ENCODE measurements at regions not wholly inside any gene's neighbourhood (a gene's known extent, or its start where the extent isn't known, plus 50 kb on each side); places are given as distances from the start of the nearest gene placed in this dataset.

DNA sequence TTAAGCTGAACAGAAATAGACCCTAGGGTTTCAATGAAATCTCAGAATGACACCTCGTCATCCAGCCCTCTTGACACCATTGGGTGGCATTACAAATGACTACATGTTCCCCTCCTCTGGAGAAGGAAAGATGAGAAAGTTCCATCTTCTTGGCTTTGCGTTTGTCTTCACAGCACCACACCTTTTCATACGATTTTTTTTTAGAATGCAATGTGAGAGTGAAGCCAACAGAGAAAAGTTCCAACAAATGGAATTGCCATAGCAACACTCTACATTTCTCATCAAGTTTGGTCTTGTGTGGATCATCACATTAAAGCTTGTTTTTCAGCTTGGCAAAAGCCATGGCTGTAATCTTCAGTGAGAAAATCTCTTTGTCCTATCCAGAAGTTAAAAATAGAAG is 183.4 kb upstream of the SNX7 start:
- no peak for DNase-seq

DNA sequence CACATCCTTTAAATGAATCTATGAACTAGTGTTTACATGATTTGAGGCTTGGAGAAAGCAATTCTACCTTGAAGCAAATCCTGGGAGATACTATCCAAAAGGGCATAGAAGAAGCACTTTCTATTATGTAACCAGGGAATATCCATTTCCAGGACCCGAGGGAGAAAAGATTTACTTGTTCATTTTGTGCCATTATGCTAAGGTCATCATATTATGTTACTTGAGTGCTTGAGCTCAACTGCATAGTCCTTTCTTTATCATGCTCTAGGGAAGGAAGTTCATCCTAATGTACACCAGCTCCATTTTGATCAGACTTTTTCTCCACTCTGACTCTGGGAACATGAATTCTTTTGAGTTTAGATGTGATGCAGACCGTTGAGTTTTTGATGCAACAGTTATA is 188.6 kb upstream of the SNX7 start:
- DNase-seq: no peak

DNA sequence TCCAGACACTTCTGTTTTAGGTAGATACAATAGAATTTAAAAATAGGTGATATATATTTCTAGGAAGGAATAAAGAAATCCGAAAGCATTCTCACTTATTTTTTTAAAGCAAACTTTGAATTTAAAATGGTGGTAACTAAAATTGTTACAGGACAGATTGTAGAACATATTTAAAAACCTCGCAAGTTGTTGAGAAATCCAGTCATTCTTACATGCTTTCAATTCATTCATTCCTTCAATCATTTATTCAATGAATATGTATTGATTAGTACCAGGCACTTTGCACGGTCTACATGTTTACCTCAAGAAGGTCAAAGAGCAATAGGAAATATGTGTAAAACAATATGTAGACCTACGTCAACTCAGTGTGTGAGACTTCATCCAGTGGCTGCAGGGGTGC is 189.9 kb upstream of the SNX7 start:
- DNase-seq: no peak

DNA sequence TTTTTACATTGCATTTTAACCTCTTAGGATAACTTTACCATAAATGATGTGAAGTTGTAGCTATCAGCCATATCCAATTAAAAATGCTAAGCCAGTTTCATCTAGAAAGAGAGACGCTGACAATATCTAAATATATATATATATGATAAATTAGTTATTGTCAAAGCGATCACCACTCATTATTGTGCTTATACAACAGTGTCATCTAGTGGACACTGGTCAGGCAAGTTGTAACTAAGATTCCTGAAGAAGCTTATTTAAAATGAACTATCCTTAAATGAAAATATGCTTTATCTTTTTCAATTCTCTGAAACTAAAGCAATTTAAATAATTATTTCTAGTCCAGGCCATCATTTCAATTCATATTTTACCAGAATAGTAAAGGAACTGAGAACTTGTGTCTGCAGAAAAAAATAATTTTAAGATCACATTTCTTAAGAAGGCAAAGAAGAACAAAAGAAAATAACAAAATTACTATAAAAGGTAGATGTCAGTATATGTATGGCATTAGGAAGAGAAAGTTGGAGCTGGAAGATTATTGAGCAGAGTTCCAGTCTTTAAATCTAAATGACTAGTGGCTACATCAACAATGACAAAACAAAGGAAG is 193.3 kb upstream of the SNX7 start:
- DNase-seq: no peak

DNA sequence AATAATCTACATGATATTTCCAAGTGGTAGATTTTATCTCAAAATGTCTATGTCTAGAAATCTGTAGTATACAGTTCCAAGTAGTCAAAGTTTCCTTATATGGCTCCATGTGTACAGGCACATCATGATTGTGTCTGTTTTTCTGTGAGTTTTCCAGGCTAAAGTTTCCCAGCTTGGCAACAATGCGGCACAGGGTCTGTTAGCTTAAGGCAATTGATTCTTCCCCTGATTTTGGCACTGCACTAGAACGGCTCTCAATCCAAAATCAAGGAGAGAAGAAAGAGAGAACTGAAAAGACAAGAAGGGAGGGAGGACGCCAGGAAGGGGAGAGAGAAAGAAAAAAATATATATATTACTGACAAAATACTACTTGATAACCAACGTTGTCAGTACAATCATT is 193.9 kb upstream of the SNX7 start:
- DNase-seq: no peak

DNA sequence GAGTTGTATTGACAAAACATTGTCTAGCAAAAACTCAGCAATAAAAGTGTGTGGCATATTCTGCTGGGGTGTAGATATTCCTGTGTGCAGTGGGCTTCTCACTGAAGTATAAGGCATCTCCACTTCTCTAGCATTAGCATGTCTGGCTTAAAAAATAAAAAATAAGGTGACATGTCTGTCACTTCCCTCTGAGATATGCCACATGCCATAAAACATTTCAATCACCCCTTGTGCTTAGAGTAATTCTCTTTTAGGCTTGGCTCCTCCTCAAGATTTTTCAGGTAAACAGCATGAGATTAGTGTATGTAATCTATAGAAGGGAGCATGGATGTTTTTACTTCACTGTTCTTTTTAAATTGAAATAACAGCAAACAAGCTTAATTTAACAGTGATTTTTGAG is 194.4 kb upstream of the SNX7 start:
- no peak for DNase-seq

DNA sequence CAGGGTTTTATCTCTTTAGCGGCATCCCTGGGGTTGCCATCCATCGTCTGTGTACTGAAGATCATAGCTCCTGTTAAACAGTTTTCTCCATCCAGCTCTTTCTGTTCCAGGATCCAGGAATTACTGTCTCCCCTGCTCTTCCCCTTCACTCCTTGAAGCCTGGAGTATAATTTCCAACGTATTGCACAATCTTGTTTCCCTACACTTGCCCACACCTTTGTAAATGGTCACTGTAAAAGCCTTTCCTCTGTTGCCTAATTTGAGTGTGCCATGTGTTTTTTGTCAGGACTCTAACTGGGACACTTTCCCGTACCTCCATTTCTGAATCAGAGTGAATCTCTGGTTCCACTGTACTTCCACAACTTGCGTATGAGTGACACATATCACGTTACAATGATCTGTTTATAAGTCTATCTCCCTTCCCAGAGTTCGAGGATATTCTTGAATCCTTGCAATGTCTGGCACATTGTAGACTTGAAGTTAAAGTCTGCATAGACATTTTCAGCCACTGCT is 199.6 kb upstream of the SNX7 start:
- no peak for DNase-seq

DNA sequence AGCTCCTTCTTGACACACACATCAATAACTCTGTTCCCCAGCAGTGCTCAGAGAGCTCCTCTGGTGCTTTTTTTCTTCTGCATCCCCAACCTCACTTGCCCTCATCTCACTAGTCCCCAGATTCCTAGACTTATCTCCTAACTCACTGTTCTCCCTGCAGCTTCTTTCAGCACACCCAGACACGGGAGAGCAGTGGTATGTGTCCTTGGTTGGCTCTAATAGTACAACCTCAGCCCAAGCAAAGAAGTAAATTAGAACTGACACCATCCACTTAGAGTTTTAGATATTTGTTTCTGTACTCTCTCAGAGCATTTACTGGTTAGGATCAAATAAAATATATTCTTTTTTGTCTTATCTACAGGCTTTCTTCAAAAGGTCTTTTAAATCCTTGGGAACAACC is 201.4 kb upstream of the SNX7 start:
- no peak for DNase-seq

DNA sequence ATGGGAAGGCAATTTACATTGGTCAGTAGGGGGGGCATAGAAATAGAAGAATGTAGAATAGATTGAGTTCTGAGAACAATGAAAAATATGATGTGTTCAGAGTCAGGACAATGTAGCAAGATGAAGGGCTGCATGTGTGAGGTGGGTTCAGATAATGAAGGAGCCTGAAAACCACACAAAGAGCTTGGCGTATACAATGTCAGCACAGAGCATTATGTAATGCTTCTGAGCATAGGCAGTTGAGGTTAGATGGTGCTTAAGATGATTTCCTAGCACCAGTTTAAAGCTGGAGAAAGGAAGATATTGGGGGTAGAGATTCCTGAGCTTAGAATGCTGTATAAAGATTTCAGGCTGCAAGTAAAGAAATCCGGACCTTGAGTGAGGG is 202.0 kb upstream of the SNX7 start:
- no peak for DNase-seq

DNA sequence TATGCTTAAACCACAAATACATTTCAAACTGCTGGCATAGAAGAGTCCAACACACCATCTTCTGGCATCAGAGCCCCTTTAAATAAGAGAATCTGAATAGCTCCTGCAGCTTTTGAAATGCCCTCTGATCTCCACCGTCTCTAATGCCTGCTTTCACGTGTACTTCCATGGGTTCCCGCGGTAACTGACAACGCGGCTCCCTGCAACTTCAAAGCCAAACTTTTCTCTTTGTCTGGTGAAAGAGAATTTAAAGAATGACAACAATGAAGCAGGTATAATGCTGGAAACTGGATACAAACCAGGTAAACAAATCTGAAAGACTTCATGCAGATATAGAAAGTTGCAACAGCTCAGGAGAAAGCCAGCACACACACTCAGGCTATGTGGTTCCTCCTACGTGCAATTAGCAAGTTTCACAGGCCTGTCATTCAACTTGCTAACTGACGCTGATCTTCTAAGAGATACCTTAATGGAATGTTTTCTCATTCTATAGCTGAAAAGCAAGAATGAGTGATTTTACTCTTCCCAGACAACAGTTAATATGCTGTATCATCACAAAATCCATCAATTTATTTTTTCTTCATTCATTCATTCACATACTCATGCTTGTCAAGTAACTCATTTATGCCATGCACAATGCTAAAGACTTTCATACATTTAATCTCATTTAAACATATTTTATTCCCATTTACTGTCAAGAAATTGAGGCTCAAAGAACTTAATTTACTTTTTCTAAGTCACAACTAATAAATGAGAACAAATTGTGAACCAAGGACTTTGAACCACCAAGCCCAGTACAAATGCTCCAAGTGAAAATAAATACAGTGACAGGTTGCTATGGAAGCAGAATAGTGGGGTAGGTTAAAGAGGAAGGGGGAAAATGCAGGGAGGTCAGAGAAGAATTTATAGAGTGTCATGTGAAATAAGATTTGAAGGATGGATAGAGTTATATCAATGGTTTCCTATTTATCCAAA is 202.7 kb upstream of the SNX7 start:
- no peak for DNase-seq

DNA sequence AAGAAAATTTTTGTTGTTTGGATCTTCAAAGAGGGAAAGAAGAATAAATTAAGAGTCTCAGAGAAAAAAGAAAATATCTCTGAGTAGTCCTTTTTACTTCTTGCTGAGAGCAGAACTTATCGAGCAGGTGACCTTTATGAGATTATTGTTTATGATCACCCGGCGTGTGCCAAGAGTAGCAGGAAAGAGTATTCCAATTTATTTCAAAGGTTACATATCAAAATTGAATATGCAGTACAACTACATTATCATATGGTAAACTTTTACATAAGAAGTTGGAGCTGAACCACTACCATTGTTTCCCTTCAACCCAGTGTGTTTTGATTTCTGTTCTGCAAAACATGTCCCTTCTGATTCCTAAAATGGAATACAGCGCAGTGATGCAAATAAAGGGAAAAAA is 204.3 kb upstream of the SNX7 start:
- DNase-seq: no peak

DNA sequence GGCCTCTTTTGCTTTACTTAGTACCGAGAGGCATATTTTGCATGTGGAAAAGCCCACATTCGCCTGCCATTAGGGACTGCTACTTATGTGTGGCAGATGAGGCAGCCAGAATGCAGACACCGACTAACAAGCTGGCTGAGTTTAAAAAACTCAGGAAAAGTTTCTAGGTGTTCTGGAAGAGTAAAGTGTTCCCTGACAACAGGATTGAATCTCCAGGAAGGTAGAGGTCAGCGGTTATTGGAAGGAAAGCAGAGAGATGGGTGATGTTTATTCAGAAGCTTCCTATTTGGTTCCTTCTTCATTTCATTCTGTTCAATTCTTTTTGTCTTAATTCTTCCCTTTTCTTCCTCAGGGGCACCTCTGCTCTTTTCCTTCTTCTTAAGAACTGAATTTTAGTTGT is 206.9 kb upstream of the SNX7 start:
- DNase-seq: no peak

DNA sequence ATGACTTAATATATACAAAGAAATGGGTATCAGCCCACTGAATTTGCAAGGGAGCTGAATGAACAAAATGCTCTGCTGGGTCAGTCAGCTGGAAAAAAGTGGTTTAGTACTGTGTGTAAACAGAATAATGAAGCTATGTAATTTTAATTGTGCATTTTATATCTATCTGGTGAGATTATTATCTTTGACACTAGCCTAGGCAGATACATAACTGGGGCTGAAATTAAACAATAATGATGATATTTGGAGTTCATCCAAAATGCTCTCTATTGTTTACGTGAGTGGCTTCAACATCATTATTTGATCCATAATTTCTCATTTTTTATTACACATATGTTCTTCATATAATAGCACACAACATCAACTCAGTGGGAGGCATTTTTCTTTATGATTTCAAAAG is 208.5 kb upstream of the SNX7 start:
- DNase-seq: no peak

DNA sequence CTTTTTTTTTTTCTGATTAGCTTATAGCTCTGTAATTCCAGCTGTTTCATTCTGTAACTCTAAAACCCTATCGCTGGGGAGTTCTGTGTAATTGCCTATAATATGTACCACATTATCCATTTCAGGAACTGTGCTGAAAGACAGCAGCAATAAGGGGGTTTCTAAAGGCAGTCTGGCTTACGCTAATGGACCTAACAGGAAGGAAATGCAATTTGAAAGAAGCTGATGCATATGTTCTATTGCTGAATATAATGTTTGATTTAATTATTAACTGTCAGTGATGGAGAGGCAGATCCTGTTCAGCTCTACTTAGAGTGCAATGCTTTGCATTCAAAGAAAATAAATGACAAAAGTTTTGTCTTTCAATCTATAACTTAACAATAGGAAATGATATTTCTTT is 209.4 kb upstream of the SNX7 start:
- DNase-seq: no peak

DNA sequence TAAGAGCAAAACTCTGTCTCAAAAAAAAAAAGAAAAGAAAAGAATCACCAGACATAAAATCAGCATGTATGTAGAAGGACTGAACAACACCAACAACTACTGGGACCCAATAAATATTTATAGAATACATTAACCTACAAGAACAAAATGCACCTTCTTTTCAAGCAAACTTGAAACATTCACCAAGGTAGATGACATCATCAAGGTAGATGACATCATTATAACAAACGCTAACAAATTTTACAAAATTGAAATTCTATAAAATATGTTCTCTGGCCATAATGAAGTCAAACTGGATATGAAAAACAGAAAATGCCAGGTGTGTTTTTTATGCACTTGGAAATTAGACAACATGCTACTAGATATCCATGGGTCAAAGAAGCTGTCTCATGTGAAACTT is 220.2 kb upstream of the SNX7 start:
- no peak for DNase-seq

DNA sequence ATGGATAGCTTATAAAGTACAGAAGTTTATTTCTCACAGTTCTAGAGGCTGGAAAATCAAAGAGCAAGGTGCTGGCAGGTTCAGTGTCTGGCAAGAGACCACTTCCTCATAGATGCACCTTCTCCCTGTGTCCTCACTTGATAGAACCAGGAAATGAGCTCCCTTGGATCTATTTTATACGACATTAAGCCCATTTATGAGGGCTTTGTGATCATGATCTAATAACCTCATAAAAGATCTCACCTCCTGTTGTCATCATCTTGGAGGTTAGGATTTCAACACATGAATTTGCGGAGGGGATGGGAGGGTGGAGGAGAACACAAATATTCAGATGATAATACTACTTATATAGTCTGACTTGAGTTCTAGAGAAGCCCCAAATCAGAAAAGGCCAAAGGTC is 222.1 kb upstream of the SNX7 start:
- DNase-seq: no peak

DNA sequence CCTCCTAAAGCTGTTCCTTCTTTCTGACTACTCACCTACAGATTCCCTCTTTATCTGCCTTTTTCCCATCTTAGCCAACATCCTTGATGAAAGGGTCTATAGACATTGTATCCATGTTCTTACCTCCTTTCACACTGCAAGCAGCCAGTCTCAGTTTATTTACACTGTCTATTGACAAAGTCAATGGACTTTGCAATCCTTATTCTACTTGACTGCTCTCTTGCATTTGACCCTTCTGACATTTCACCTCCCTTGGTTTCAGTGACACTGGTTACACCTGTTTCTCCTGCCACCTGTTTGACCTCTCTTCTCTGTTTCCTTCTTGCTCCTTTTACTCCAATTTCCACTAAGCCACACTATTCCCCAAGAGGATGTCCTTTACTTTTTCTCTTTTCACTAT is 224.0 kb upstream of the SNX7 start:
- DNase-seq: no peak

DNA sequence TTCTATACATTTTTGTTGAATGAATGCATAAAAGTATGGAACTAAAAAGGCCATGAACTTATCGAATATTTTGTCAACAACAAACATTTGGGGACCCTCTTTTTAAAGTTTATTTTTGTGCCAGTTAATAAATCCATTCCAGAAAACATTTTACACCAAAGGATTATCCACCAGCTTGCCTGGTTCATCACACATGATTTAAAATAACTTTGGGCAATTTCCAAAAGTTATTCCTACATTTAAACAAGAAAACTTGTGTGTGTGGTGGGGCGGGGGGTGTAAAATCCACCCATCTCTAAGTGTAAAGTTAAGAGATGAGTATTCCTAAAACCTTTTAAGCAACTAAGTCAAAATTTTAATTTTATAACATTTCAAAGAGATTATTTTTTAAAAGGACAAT is 224.5 kb upstream of the SNX7 start:
- no peak for DNase-seq

DNA sequence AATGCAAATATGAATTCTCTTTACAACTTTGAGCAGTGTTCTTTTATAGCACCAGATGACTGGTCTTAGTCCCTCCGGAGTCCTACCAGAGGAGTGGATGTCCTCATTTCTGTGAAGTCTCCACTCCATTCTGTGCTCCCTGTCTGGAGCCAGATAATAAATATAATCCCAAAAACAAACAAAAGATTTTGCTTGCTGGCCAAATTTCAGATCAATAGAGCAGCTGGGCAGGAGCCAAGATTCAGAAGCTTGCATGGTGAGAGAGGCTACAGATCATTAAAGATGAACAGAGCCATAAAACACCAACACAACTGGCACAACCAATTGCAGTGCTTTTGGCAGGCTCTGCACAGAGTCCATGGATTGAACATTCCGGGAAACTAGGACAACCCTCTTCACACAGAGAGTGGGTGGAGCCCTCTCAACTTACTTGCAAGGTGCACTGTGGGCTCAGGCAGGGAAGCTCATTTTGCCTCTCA is 231.5 kb upstream of the SNX7 start:
- DNase-seq: no peak

DNA sequence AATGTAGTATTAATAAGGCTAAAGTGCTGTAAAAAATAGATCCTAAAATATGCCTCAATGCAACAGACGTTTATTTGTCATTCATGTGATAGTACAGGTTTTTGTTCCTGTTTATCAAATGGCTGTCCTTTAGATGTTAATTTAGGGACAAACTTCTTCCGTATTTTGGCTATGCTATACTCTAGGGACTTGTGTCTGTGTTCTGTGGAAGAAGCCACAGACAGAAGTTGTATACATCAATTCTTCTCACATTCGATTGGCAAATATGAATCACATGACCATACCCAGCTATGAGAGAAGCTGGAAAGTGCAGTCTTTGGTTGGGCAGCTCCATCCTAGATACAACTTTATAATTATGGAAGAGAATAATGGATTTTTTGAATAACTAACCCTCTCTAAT is 232.7 kb upstream of the SNX7 start:
- DNase-seq: no peak

DNA sequence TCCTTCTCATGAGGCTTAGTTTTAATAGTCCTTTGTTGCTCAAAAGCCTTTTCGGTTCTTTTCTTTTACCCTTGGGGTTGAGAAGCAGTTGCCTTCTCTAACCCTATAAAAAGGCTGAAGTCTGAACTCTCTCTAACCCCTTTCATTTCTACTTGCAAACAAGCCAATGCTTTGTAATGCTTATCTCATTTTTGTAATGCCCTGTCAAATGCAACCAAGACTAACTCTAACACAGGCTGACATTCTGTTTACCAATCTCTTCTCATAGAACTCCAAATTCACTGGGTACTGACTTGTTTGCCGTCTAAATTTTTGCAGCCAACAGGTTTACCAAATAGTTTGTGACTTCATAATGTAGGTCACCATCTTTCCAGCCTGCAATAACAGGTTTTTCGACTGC is 233.9 kb upstream of the SNX7 start:
- no peak for DNase-seq

DNA sequence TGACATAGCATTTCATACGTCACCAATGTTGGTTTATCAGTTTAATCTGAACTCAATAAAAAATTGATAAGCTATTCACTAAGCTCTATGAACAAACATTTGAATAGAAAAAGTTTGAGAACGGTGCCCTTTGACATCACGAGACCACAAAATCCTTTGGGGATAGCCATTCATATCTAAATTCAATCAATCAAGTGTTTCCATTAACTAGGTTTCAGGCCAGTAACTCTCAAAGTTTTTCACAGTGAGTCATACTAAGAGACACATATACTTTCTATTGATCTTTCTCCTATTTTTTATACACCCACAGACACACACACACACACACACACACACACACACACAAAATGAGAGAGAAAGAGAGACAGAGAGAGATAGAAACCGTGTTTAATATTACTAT is 235.4 kb upstream of the SNX7 start:
- no peak for DNase-seq

DNA sequence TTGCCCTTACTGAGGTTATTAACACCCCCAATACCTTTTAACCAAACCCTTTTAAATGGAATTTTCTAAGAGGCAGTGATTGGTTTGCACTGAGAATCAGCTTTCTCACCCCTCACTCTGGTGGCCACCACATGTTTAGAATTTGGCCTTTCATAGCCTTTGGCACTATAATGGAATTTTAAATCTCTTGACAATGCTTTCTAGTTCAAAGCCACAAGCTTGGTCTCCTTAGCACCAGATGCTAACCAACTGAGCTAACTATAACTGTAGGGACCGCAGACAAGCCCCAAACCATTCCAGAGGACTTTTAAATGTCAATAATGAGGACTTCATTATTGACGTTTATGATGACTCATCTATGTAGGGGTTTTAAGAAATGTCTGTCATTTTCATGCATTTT is 238.7 kb upstream of the SNX7 start:
- DNase-seq: no peak

DNA sequence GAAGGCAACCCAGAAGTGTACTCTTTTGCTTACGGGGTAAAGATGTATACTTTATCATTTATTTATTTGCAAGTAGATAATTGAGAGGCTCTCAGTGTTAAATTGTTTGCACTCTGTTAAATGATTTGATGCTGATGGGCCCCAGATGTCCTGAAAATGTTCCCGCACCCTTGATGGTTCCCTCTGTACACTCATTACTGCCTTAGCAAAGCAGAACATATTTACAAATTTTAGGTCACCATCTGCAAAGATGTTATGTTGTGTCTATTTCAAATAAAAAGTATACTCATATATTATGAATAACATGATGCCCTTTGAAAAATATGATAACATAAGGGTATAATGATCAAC is 240.5 kb upstream of the SNX7 start:
- no peak for DNase-seq

Measured in stimulated activated naive CD4-positive, alpha-beta T cell treated with Interleukin-2 at 50 U/mL for 16 hours (primary cell).